ENCODE measurements at regions not wholly inside any gene's neighbourhood (a gene's known extent, or its start where the extent isn't known, plus 50 kb on each side); places are given as distances from the start of the nearest gene placed in this dataset.

DNA sequence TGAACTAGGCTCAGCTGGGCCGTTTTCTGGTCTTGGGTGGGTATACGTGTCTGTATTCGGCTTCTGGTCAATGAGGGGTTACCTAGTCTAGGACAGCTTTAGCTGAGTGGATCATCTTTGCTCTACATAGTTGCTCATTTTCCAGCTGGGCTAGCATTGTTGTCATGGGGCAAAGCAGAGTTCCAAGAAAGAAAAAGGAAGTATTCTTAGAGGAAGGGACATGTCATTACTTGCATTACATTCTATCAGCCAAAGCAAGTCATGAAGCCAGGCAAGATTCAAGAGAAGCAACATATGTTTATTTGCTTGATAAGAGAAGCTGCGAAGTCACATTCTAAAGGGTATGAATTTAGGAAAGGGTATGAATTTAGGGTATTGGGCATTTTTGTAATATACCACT, 396.5 kb downstream of the ZNF608 start:
- no peak for TF ChIP-seq POLR2A (IDR thresholded peaks at IDR 0.05)
- TF ChIP-seq, protein P1, sequence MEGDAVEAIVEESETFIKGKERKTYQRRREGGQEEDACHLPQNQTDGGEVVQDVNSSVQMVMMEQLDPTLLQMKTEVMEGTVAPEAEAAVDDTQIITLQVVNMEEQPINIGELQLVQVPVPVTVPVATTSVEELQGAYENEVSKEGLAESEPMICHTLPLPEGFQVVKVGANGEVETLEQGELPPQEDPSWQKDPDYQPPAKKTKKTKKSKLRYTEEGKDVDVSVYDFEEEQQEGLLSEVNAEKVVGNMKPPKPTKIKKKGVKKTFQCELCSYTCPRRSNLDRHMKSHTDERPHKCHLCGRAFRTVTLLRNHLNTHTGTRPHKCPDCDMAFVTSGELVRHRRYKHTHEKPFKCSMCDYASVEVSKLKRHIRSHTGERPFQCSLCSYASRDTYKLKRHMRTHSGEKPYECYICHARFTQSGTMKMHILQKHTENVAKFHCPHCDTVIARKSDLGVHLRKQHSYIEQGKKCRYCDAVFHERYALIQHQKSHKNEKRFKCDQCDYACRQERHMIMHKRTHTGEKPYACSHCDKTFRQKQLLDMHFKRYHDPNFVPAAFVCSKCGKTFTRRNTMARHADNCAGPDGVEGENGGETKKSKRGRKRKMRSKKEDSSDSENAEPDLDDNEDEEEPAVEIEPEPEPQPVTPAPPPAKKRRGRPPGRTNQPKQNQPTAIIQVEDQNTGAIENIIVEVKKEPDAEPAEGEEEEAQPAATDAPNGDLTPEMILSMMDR (IDR thresholded peaks at IDR 0.05): no peak
- TF ChIP-seq POLR2AphosphoS5 (IDR thresholded peaks at IDR 0.05): no peak
- TF ChIP-seq EP300 (IDR thresholded peaks at IDR 0.05): no peak
